ENCODE measurements at regions not wholly inside any gene's neighbourhood (a gene's known extent, or its start where the extent isn't known, plus 50 kb on each side); places are given as distances from the start of the nearest gene placed in this dataset.

DNA sequence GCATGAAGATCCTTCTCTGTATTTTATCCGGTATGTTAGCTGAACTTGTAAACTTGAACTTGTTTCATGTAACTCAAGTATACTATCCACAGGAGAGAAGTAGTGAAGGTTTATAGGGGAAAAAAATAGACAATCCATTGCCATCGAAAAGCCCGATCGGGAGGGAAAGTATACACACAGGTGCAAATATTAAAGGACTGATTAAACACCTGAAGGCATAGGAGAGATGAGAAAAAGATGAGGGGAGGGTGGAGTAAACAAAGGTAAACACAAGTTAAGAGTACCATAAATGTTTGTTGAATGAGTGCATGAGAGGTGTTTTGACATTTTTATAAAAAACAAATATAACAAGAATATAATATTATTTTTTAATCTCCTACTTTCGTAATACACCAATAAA, 64.3 kb upstream of the CITED2 start:
- Mint-ChIP-seq H3K4me1 (ENCODE audit: low read depth, unreplicated experiment) (peaks cover 23% of the 10 kb centered on the region), H3K4me3 (ENCODE audit: unreplicated experiment) (no peak overlapping the region), H3K27me3 (ENCODE audit: insufficient read depth, unreplicated experiment) (no peaks in the 10 kb centered on the region), H3K9me3 (ENCODE audit: unreplicated experiment) (no peaks in the 10 kb centered on the region), H3K36me3 (ENCODE audit: insufficient read depth, unreplicated experiment) (no peaks in the 10 kb centered on the region), H3K27ac (ENCODE audit: unreplicated experiment) (no peak overlapping the region)
- DNase-seq, result no peak
- H3K9me3 ChIP-seq, result no peaks in the 10 kb centered on the region
- intact Hi-C loops (cut with micrococcal nuclease; ENCODE audit: unreplicated experiment), result no loop called here
- no peak overlapping the region for H3K4me3 ChIP-seq (ENCODE audit: low read depth, low read length)
- no TSS peak for BruUV-seq (replicated peaks)
- POLR2A ChIA-PET, result no interaction called here
- H3K36me3 ChIP-seq (ENCODE audit: control insufficient read depth, insufficient read depth, low read length), result no peaks in the 10 kb centered on the region
- H3K27me3 ChIP-seq (replicated peaks; ENCODE audit: control insufficient read depth, insufficient read depth, low read length), result no peaks in the 10 kb centered on the region
- H3K4me1 ChIP-seq, result peaks cover 14% of the 10 kb centered on the region
- TF ChIP-seq, protein P1, sequence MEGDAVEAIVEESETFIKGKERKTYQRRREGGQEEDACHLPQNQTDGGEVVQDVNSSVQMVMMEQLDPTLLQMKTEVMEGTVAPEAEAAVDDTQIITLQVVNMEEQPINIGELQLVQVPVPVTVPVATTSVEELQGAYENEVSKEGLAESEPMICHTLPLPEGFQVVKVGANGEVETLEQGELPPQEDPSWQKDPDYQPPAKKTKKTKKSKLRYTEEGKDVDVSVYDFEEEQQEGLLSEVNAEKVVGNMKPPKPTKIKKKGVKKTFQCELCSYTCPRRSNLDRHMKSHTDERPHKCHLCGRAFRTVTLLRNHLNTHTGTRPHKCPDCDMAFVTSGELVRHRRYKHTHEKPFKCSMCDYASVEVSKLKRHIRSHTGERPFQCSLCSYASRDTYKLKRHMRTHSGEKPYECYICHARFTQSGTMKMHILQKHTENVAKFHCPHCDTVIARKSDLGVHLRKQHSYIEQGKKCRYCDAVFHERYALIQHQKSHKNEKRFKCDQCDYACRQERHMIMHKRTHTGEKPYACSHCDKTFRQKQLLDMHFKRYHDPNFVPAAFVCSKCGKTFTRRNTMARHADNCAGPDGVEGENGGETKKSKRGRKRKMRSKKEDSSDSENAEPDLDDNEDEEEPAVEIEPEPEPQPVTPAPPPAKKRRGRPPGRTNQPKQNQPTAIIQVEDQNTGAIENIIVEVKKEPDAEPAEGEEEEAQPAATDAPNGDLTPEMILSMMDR (IDR thresholded peaks at IDR 0.05; ENCODE audit: insufficient read depth in 1 of 2, low read depth in 1 of 2, low read length in 1 of 2, severe bottlenecking in 1 of 2, unreplicated experiment in 1 of 2), result no peak
- CTCF ChIA-PET, result no interaction called here

DNA sequence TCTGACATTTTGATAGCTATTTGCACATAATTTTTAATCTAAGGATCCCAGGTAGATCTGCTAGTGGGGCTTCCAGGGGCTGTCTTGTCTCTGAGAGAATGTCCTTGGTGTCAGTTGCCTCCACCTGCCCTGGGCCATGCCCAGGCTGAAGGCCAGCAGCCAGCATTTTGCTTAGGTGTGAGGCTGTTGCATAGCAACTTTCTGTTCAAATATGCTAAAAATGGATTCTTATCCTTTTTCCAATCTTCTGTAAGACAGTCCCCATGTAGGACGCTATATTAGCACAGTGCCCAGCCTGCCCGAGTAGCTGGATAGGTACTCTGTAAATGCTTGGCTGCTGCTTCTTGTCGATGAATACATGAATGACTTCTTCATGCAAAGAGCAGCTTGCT, 62.5 kb upstream of the CITED2 start:
- ChIA-PET CTCF (no interaction called here), POLR2A (no interaction called here)
- BruUV-seq (replicated peaks), result no TSS peak

DNA sequence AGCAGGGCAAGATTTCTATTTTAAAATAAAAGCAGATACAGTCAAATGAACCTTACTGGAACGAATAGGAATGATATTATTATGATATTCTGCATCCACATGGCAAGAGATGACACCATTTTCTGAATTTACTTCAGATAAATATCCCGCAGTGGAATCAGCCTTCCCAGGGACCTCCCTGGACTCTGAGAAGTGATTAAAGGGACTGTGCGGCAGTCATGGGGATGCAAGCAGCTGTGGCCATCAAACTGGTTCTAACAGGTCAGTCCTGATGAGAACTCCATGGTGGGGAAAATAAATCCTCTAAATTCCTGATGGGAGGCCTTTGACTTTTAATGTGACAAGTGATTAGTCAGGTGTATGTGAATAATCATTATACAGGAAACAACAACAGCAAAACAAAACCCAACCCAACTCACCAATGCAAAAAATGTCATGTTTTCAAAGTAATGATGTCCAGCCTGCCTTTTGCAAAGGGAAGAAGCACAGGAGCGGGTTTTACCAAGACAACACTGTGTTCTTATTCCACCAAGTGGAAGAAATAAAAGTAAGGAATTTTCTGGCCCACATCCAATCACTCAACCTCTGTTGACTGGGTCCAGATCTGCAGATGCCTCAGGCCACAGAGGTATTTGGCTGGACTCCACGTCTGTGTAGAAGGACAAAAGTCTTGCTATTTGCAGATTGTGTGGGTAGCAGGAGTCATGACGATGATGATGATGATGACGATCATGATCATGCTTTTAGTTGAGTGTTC, 61.9 kb upstream of the CITED2 start:
- DNase-seq, result no peak
- POLR2A ChIA-PET, result no interaction called here
- Histone ChIP-seq H3K4me3 (ENCODE audit: low read depth, low read length) (no peak overlapping the region), H3K27me3 (replicated peaks; ENCODE audit: control insufficient read depth, insufficient read depth, low read length) (no peaks in the 10 kb centered on the region), H3K9me3 (peaks cover 4% of the 10 kb centered on the region; the same call in 1 of the 2 replicates), H3K4me1 (peaks cover 23% of the 10 kb centered on the region), H3K36me3 (ENCODE audit: control insufficient read depth, insufficient read depth, low read length) (no peaks in the 10 kb centered on the region)
- peaks cover 13% of the 10 kb centered on the region for H3K9me3 Mint-ChIP-seq (ENCODE audit: unreplicated experiment)
- intact Hi-C loops (cut with micrococcal nuclease; ENCODE audit: unreplicated experiment), result no loop called here
- no TSS peak for BruUV-seq (replicated peaks)
- peaks cover 29% of the 10 kb centered on the region for H3K4me1 Mint-ChIP-seq (ENCODE audit: low read depth, unreplicated experiment)
- H3K27ac Mint-ChIP-seq (ENCODE audit: unreplicated experiment), result no peak overlapping the region
- TF ChIP-seq, protein P1 (IDR thresholded peaks at IDR 0.05; ENCODE audit: insufficient read depth in 1 of 2, low read depth in 1 of 2, low read length in 1 of 2, severe bottlenecking in 1 of 2, unreplicated experiment in 1 of 2), result no peak
- peaks cover 4% of the 10 kb centered on the region for H3K36me3 Mint-ChIP-seq (ENCODE audit: insufficient read depth, unreplicated experiment)
- CTCF ChIA-PET, result no interaction called here
- no peak overlapping the region for H3K4me3 Mint-ChIP-seq (ENCODE audit: unreplicated experiment)
- H3K27me3 Mint-ChIP-seq (ENCODE audit: insufficient read depth, unreplicated experiment), result no peaks in the 10 kb centered on the region

More for the DNA sequence above, 62.5 kb upstream of the CITED2 start:
- Histone ChIP-seq H3K36me3 (ENCODE audit: control insufficient read depth, insufficient read depth, low read length) (no peaks in the 10 kb centered on the region), H3K4me3 (ENCODE audit: low read depth, low read length) (no peak overlapping the region), H3K9me3 (no peaks in the 10 kb centered on the region), H3K27me3 (replicated peaks; ENCODE audit: control insufficient read depth, insufficient read depth, low read length) (no peaks in the 10 kb centered on the region), H3K4me1 (peaks cover 23% of the 10 kb centered on the region)
- peaks cover 29% of the 10 kb centered on the region for H3K4me1 Mint-ChIP-seq (ENCODE audit: low read depth, unreplicated experiment)
- H3K9me3 Mint-ChIP-seq (ENCODE audit: unreplicated experiment), result peaks cover 8% of the 10 kb centered on the region
- TF ChIP-seq, protein P1 (IDR thresholded peaks at IDR 0.05; ENCODE audit: insufficient read depth in 1 of 2, low read depth in 1 of 2, low read length in 1 of 2, severe bottlenecking in 1 of 2, unreplicated experiment in 1 of 2), result no peak
- H3K27ac Mint-ChIP-seq (ENCODE audit: unreplicated experiment), result no peak overlapping the region
- no peaks in the 10 kb centered on the region for H3K27me3 Mint-ChIP-seq (ENCODE audit: insufficient read depth, unreplicated experiment)
- H3K4me3 Mint-ChIP-seq (ENCODE audit: unreplicated experiment), result no peak overlapping the region
- intact Hi-C loops (cut with micrococcal nuclease; ENCODE audit: unreplicated experiment), result no loop called here
- DNase-seq, result no peak
- H3K36me3 Mint-ChIP-seq (ENCODE audit: insufficient read depth, unreplicated experiment), result peaks cover 4% of the 10 kb centered on the region
